ENCODE measurements at regions not wholly inside any gene's neighbourhood (a gene's known extent, or its start where the extent isn't known, plus 50 kb on each side); places are given as distances from the start of the nearest gene placed in this dataset.

DNA sequence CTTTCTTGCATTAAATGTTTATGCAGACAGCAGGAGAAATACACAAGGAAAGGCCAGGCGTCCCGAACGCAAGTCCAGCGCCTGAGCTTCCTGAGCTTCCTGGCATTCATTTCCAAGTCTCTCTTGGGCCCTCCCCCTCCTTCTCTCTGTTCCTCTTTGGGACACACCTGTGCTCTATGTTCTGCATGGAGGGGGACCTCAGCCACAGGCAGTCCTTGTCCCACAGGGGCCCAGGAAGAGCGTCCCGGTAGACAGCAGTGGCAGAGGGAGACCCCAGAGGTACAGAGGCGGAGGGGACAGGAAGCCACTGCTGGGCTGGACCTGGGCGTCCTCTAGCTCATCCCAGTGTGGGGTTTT is 221.3 kb downstream of the C9orf50 start:
- no peak for DNase-seq (ENCODE audit: low spot score)

DNA sequence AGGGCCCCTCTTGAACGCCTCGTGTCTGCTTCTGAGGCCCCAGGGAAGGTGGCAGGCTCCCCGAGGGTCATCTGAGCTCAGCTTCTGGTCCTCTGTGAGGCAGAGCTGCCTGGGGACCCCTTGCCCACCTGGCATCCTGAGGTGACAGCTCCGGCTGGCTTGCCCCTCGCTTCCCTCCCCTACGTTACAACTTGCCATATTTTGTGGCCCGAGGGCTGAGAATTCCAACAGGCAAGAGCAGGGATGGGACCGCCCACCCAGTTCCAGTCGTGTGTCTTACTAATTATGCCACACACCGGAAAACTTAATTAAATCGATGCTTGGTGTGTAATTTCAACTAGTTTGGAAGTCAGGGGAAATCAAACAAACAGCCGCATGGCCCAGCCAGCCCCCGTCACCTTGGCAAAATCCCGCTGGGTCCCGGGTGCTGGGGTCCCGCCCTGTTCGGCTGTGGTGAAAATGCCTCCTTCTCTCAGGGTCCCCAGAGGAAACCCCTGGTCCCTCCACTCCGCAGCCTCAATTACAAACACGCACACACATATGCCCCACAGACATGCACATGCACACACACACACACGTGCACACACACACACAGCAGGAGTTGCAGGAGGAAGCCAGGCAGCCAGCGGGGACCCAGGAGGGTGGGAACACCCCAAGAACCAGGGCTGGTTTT is 221.0 kb upstream of the IER5L start:
- DNase-seq (ENCODE audit: low spot score), result no peak

GRCh38 chr9:129398101-129398960 is 220.3 kb upstream of the IER5L start:
- DNase-seq (ENCODE audit: low spot score), result no peak

GRCh38 chr9:129397335-129397734 is 219.3 kb upstream of the IER5L start:
- DNase-seq (ENCODE audit: low spot score), result no peak

- no peak for DNase-seq (ENCODE audit: low spot score)
Measured at GRCh38 chr9:129396365-129396708, 218.3 kb upstream of the IER5L start.

GRCh38 chr9:129395633-129396364 is 217.7 kb upstream of the IER5L start:
- no peak for DNase-seq (ENCODE audit: low spot score)

DNA sequence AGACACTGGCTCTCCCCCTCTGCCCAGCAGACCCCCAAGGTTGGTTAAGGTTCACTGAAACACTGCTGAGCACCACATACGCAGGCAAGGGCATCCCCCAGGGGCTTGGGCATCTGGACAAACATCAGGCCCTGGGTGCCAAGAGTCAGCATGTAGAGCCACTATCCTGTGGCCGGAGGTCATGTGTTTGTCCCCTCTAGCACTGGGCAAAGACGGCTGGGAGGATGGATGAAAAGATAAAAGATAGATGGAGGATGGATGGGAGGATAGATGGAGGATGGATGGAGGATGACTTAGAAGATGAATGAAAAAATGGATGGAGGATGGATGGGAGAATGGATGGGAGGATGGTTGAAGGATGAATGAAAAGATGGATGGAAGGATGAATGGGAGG is 216.8 kb upstream of the IER5L start:
- DNase-seq (ENCODE audit: low spot score), result no peak

DNA sequence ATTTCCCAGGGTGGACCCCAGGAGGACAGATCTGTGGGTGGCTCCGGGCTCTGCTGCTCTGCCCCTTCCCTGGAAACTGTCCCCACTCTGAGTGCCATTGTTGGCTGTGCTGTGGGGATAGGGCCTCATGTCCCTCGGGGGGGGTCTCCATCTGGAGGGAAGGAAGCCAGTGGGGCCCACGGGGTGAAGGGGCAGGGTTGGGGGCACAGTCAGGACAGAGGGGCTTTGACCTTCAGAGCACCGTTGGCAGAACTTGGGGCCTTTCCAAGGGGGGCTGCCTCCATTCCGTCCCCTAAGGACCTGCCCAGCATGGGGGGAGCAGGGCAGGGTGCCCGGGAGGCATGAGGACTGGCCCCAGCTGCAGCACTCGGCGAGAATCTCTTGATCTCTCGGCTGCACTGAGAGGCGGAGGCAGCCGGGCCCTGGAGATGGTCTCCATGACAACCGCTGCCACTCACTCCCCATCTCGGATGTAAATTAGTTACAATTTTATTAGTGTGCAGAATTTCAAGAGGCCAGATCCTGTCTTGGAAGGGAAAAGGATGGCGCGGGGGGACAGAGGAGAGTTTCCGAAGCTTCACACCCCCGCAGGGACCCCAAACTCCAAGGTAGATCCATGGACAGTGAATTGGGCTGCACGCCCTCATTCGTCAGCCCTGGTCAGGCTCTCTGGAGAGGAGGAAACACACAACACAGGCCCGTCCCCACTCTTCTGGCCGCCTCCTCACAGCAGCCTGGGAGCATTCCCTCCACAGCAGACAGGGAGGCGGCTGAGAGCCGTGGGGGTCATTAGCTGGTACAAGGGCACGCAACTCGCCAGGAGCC is 216.2 kb upstream of the IER5L start:
- peak; percentile 68 for DNase-seq (ENCODE audit: low spot score)

DNA sequence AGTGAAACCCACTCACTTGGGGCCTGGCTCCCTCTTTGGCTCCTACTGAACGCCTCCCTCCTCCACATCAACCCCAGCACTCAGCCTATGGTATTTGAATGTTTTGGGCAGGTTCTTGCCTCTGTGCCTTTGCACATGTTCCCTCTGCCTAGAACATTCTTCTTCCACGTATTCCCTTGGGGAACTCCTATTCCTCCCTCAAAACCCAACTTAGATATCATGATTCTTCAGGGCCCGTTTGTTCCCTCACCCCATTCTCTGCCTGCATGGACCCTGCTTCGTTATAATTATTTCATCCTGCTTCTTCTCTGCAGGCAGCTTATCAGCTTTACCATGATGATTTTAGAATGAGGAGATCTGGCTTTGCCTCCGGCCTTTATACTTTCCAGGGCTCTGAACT is 215.0 kb upstream of the IER5L start:
- DNase-seq (ENCODE audit: low spot score), result no peak

DNA sequence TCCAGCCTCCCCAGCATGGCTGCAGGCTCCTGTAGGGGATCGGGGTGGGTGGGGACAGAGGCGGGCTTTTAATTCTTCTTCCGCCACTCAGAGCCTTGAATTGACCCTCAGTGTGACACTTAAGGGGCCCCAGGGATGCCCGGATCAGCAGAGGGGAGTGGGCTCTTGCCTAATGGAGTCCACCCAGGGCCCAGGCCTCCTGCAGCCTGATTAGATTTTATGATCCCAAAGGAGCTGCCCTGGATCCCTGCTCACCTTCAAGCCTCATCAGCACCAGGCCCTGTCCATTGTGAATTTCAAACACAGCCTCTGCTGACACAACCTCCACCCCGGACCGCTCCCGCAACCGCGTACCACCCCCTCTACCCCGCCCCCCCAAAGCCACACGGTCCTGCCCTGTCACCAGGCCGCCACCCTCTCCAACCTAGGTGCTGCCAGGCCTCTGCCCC is 214.1 kb upstream of the IER5L start:
- no peak for DNase-seq (ENCODE audit: low spot score)

DNA sequence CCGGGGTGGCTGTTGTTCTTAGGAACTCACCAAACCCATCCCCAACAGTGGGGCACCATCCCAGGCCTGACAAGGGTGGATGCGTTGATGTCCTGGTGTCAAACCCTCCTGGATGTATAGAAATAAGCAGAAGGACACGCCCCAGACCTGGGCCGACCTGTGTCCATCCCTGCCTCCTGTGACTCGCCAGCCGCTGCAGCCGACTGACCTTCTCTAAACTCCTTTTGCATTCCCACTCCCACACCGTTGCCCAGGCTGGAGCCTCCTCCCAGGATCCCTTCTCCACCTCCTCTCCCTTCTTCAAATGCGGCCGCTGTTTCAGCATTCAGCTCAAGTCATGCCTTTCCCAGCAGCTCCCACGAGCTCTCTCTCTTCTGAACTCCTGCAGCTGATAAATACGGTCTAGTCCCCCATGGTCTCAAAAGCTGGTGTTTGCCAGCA is 213.2 kb upstream of the IER5L start:
- DNase-seq (ENCODE audit: low spot score), result no peak

GRCh38 chr9:129390541-129390940 is 212.5 kb upstream of the IER5L start:
- no peak for DNase-seq (ENCODE audit: low spot score)

- no peak for DNase-seq (ENCODE audit: low spot score)
Measured at GRCh38 chr9:129387822-129388221, 209.8 kb upstream of the IER5L start.

GRCh38 chr9:129386812-129387177 is 208.7 kb upstream of the IER5L start:
- no peak for DNase-seq (ENCODE audit: low spot score)

DNA sequence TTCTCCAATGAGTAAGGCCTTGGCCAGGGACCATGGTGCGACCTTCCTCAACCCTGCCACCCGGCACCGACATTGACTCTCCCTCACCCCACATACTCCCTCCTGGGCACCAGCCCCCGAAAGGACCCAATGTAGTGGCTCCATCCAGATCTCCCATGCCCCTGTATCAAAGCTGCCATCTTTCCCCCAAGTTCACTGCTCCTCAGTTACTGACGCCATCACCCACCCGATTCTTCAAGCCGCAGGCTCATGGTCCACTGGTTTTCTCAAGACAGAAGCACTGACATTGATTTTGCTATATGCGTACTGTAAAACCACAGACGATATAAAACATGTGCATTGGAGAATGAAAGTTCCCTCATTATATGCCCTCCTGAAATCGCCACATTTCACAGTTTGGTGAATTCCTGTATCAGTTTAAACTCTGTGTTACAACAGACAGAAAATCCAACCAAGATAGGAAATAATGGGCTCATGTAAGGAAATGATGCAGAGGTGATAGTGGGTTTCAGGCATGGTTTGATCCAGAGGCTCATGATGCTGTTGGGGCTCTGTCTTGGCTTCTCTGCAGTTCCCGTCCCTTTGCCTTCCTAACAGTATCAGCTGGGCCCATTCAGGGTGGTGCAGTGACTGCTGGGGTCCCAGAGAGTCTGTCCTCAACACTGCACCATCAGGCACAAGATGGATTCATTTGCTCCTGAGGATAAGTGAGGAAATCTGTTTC is 207.3 kb upstream of the IER5L start:
- DNase-seq (ENCODE audit: low spot score), result no peak

DNA sequence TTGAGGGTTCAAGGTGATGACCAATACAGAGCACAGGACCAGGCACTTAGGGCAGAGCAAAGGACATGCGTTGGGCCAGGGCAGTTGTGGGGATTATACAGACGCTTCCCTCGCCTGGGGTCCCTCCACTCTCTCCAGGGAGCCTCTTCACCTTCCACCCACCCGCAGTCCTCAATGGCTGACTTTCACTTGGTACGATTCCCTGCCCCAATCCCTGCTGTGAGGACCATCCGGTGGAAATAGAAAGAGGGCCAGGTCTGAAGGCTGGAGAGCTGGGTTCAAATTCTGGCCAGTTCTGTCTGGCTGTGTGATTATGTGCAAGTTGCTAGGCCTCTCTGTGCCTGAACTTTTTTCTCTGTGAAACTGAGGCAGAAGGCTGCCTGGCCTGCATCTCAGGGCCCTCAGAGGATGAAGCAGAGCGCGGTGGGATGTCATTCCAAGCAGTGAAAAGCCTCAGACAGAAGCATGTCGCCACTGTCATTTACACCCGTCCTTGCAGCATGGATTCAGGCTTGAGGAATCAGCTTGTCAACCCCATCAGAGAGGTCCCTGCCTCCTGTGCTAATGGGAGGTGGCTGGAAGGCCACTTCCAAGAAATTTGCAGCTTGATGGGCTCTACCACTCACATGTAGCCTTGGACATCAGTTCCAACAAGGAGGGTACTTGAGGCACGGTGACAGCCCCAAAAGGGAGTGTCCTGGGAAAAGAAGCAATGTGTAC is 206.6 kb upstream of the IER5L start:
- DNase-seq (ENCODE audit: low spot score), result no peak

DNA sequence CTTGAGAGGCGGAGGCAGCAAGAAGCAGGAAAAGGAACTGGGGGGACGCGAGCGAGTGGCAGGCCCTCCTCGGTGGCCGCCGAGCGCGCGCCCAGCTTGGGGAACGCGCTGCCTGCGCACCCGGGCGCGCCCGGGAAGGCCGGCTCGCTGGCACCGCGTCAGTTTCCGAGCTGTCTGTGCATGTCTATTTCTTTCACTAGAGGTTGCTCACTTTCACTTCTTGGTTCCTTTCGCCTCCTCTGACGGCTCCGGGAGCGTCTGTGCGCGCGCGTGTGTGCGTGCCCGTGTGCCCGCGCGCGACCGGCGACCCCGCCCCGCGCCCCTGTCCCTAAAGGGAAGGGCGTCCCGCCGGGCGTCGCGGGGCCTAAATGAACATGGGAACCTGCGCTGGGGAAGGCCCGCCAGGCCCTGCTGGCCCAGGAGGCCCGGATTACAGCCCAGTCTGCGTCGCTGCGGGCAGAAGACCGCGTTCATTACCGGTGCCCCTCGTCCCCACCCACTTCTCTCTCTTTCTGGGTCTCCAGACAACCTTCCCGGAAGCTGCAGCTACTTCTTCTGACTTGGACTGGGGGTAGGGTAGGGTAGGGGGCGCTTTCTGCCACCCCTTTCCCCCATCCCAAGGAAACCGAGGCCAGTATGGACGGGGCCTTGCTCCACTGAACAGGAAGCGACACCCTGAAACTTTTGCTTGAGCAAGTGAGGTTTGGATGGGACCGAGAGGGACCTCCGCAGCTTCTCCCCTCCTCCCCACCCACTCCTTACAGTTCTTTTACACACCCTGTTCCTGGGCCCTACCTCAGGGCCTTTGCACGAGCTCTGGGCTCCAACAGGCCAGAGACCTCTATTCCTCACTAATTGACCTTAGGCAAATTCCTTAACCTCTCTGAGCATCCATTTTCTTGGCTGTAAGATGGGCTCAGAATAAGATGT is 205.8 kb upstream of the IER5L start:
- peak; percentile 81 for DNase-seq (ENCODE audit: low spot score)

DNA sequence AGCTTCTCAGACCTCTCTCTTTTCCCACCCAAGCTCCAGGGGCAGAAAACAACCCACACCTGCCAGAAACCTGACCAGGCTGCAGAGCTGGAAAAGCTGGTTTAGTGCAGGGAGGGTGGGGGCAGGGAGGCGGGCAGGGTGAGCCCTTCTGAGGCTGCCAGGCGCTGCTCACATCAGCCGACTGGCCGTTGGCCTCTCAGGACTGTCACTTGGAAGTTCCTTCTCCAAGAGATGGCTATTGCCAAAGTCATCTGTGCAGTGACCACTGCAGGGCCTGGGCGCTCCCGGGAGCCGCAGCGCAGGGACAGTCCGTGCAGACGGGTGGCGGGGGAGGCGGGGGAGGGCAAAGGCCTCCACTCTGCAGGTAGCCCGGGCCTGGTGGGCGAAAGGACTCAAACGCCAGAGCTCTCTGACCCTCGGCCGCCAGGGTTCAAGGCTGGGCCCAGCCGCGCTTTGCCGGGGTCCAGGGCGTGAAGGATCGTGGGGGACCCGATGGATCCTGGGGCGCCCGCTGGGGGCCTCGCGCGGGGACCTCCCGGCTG is 205.0 kb upstream of the IER5L start:
- peak; percentile 26 for DNase-seq (ENCODE audit: low spot score)

- no peak for DNase-seq (ENCODE audit: low spot score)
Measured at GRCh38 chr9:129382281-129383018, 204.4 kb upstream of the IER5L start.

Data from Ammon's horn (tissue), 1 donor.